ENCODE measurements at regions not wholly inside any gene's neighbourhood (a gene's known extent, or its start where the extent isn't known, plus 50 kb on each side); places are given as distances from the start of the nearest gene placed in this dataset.

GRCh38 chr6:139851206-139851605 lies 476.8 kb upstream of the CITED2 start:
- H3K4me3 ChIP-seq, result no peak overlapping the region
- no peak for DNase-seq
- no peaks in the 10 kb centered on the region for H3K36me3 ChIP-seq (ENCODE audit: low read depth, missing control alignments)
- no peaks in the 10 kb centered on the region for H3K9me3 ChIP-seq
- TF ChIP-seq POLR2A (IDR thresholded peaks at IDR 0.05) (no peak), CTCF (IDR thresholded peaks at IDR 0.05) (no peak)
- H3K4me1 ChIP-seq, result no peaks in the 10 kb centered on the region
- no peak overlapping the region for H3K27ac ChIP-seq
- WGBS, 2 donors, result 47% methylated on average over 4 of the region's 4 CpGs
- intact Hi-C loops (cut with DNase I; ENCODE audit: low total_unique reads), result no loop called here
- H3K27me3 ChIP-seq, result no peaks in the 10 kb centered on the region

- no peak for TF ChIP-seq CTCF (IDR thresholded peaks at IDR 0.05)
- no peak for TF ChIP-seq POLR2A (IDR thresholded peaks at IDR 0.05)
- Histone ChIP-seq H3K9me3 (no peaks in the 10 kb centered on the region), H3K27me3 (no peaks in the 10 kb centered on the region), H3K36me3 (ENCODE audit: low read depth, missing control alignments) (no peaks in the 10 kb centered on the region), H3K4me3 (no peak overlapping the region), H3K4me1 (no peaks in the 10 kb centered on the region), H3K27ac (no peak overlapping the region)
- intact Hi-C loops (cut with DNase I; ENCODE audit: low total_unique reads), result no loop called here
- 83 to 98% methylated on average over 2 of the region's 2 CpGs for WGBS, 2 donors
- DNase-seq, result no peak
Measured at GRCh38 chr6:139850512-139850911, 476.1 kb upstream of the CITED2 start.

DNA sequence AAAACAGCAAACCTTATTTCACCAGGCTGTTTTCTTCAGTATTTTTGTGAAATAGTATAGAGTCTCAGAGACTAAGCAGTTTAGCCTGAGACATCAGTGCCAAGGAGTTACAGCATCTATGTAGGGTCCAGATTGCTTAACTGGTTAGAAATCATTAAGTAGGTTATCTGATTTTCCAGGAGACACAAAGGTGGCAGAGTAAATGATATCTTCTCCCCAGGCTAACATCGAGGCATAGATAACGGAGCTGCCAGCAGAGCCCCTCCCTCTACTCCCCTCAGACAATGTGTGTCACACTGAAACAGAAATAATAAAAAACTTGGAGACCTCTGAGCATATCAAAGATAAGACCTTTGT lies 473.0 kb upstream of the CITED2 start:
- Histone ChIP-seq H3K9me3 (no peaks in the 10 kb centered on the region), H3K27me3 (no peaks in the 10 kb centered on the region), H3K36me3 (ENCODE audit: low read depth, missing control alignments) (no peaks in the 10 kb centered on the region), H3K27ac (no peak overlapping the region), H3K4me3 (no peak overlapping the region), H3K4me1 (no peaks in the 10 kb centered on the region)
- no peak for TF ChIP-seq POLR2A (IDR thresholded peaks at IDR 0.05)
- TF ChIP-seq CTCF (IDR thresholded peaks at IDR 0.05), result no peak
- WGBS, 2 donors, result 27% methylated on average over 2 of the region's 2 CpGs
- intact Hi-C loops (cut with DNase I; ENCODE audit: low total_unique reads), result no loop called here
- no peak for DNase-seq

DNA sequence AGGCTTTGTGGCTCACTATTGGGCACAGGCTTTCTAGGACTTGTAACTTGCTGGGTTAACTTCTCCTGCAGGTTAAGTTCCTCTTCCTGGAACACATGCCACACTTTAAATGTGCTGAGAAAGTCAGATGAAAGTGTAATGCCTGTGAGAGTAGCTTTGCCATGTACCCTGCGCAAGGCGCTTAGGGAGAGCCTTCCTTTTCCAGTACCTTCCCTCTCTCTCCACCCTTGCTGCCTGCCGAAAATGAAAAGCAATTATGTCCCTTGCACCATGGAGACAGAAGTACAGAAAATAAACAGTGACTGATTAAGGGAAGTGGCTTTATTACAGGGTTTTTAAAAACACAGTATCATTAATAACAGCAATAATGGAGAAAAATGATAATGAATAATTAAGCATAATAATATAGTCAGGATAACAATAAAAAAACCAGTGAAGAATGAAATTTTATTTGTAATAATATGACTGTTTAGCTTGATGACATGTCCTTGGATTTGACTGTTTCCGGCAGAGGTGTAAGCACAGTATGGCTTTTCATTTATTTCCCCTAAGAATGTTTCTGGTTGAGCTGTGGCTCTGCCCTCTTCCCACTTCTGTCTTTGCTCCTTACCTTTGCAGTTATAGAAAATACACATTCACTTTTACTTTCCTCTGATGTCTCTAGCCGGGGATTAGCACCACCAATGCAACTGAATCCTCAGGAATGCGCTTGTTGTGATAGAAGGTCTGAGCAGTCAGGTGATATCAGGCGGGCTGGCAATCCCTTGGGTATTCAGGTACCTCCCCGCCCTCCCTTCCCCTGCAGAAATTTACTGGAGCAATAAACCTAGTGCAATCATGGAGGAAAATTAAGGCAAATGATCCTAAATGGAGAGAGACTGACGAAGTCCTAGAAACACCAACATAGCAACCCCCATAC lies 472.3 kb upstream of the CITED2 start:
- Histone ChIP-seq H3K9me3 (no peaks in the 10 kb centered on the region), H3K27ac (no peak overlapping the region), H3K27me3 (no peaks in the 10 kb centered on the region), H3K36me3 (ENCODE audit: low read depth, missing control alignments) (no peaks in the 10 kb centered on the region), H3K4me3 (no peak overlapping the region), H3K4me1 (no peaks in the 10 kb centered on the region)
- no peak for DNase-seq
- intact Hi-C loops (cut with DNase I; ENCODE audit: low total_unique reads), result no loop called here
- no peak for TF ChIP-seq CTCF (IDR thresholded peaks at IDR 0.05)
- TF ChIP-seq POLR2A (IDR thresholded peaks at IDR 0.05), result no peak
- WGBS, 2 donors, result 75 to 78% methylated on average over 9 of the region's 9 CpGs

GRCh38 chr6:139844907-139845306 lies 470.5 kb upstream of the CITED2 start:
- intact Hi-C loops (cut with DNase I; ENCODE audit: low total_unique reads), result no loop called here
- no peaks in the 10 kb centered on the region for H3K27me3 ChIP-seq
- no peaks in the 10 kb centered on the region for H3K4me1 ChIP-seq
- no peaks in the 10 kb centered on the region for H3K9me3 ChIP-seq
- no peak overlapping the region for H3K4me3 ChIP-seq
- no peaks in the 10 kb centered on the region for H3K36me3 ChIP-seq (ENCODE audit: low read depth, missing control alignments)
- H3K27ac ChIP-seq, result no peak overlapping the region
- no peak for TF ChIP-seq POLR2A (IDR thresholded peaks at IDR 0.05)
- TF ChIP-seq CTCF (IDR thresholded peaks at IDR 0.05), result no peak
- WGBS, 2 donors, result 63 to 75% methylated on average over 3 of the region's 3 CpGs
- no peak for DNase-seq
